ENCODE measurements at regions not wholly inside any gene's neighbourhood (a gene's known extent, or its start where the extent isn't known, plus 50 kb on each side); places are given as distances from the start of the nearest gene placed in this dataset.

DNA sequence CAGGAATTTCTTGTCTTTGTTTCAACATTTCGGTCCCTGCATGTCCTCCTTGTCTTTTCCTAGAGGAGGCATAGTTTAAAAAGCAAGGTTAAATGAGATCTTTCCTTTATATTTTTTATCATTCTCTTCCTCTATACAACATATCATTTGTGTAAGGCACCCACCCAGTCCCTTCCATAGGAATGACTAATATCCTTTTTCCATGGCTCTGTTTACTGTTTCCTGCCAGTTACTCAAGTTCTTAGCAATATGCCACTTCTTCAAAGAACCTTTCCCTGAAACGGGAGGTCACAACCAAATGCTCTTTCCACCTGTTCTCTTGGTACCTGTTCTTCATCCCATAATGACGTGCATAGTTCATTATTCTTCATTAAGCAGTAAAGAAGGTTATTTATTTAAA, 1237.1 kb upstream of the GOT2 start:
- TF ChIP-seq POLR2AphosphoS5 (IDR thresholded peaks at IDR 0.05), result no peak
- TF ChIP-seq, protein P1, sequence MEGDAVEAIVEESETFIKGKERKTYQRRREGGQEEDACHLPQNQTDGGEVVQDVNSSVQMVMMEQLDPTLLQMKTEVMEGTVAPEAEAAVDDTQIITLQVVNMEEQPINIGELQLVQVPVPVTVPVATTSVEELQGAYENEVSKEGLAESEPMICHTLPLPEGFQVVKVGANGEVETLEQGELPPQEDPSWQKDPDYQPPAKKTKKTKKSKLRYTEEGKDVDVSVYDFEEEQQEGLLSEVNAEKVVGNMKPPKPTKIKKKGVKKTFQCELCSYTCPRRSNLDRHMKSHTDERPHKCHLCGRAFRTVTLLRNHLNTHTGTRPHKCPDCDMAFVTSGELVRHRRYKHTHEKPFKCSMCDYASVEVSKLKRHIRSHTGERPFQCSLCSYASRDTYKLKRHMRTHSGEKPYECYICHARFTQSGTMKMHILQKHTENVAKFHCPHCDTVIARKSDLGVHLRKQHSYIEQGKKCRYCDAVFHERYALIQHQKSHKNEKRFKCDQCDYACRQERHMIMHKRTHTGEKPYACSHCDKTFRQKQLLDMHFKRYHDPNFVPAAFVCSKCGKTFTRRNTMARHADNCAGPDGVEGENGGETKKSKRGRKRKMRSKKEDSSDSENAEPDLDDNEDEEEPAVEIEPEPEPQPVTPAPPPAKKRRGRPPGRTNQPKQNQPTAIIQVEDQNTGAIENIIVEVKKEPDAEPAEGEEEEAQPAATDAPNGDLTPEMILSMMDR (IDR thresholded peaks at IDR 0.05; ENCODE audit: poor library complexity, severe bottlenecking), result no peak
- TF ChIP-seq, protein P2, sequence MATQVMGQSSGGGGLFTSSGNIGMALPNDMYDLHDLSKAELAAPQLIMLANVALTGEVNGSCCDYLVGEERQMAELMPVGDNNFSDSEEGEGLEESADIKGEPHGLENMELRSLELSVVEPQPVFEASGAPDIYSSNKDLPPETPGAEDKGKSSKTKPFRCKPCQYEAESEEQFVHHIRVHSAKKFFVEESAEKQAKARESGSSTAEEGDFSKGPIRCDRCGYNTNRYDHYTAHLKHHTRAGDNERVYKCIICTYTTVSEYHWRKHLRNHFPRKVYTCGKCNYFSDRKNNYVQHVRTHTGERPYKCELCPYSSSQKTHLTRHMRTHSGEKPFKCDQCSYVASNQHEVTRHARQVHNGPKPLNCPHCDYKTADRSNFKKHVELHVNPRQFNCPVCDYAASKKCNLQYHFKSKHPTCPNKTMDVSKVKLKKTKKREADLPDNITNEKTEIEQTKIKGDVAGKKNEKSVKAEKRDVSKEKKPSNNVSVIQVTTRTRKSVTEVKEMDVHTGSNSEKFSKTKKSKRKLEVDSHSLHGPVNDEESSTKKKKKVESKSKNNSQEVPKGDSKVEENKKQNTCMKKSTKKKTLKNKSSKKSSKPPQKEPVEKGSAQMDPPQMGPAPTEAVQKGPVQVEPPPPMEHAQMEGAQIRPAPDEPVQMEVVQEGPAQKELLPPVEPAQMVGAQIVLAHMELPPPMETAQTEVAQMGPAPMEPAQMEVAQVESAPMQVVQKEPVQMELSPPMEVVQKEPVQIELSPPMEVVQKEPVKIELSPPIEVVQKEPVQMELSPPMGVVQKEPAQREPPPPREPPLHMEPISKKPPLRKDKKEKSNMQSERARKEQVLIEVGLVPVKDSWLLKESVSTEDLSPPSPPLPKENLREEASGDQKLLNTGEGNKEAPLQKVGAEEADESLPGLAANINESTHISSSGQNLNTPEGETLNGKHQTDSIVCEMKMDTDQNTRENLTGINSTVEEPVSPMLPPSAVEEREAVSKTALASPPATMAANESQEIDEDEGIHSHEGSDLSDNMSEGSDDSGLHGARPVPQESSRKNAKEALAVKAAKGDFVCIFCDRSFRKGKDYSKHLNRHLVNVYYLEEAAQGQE (IDR thresholded peaks at IDR 0.05; ENCODE audit: borderline replicate concordance), result no peak
- no peak for TF ChIP-seq EP300 (conservative IDR thresholded peaks at IDR 0.05; ENCODE audit: poor library complexity, severe bottlenecking)
- TF ChIP-seq EZH2 (IDR thresholded peaks at IDR 0.05; ENCODE audit: borderline replicate concordance, insufficient read depth, low read length, poor library complexity, severe bottlenecking), result no peak

Data from neural cell (in vitro differentiated cells).